ENCODE measurements at regions not wholly inside any gene's neighbourhood (a gene's known extent, or its start where the extent isn't known, plus 50 kb on each side); places are given as distances from the start of the nearest gene placed in this dataset.

- no peak for FAIRE-seq
These were observed 144.1 kb upstream of the SERP2 start for GRCh38 chr13:44229371-44230030.

DNA sequence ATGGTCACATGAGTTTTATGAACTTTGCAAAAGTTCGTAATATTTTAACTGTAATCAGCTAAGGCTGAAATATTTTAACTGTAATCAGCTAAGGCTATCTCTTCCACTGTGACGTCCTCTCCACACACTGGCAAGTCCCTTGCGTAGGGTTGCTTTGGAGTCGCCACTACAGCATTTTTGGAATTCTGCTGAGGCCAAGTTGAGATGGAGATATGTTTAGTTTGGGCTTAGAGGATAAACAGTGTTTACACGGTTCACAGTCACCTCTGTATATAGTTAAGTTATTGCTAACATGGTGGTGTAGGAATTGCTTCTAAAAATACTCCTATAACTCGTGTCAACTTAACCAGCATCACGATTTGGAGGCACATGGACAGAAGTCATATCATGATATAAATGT lies 143.6 kb upstream of the SERP2 start:
- FAIRE-seq: no peak

DNA sequence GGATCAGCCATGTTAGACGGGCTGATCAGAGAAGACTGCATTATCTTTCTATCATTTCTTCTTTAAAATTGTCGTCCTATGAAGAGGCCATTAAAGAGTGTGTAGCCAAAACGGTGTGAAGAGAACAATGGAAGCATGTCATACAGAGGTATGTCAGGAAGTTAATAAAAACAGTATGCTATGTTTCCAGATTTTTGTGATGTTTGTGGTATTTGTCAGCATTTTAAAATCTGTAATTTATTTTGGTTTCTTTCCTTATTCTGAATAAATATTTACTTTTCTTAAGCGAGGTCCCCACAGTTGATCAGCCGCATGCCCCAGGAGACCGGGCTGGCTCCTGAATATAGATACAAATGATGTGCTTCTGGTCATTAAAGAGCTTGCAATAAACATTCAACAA lies 142.9 kb upstream of the SERP2 start:
- no peak for FAIRE-seq

- FAIRE-seq: no peak
These were observed 141.7 kb upstream of the SERP2 start for GRCh38 chr13:44231786-44232516.

DNA sequence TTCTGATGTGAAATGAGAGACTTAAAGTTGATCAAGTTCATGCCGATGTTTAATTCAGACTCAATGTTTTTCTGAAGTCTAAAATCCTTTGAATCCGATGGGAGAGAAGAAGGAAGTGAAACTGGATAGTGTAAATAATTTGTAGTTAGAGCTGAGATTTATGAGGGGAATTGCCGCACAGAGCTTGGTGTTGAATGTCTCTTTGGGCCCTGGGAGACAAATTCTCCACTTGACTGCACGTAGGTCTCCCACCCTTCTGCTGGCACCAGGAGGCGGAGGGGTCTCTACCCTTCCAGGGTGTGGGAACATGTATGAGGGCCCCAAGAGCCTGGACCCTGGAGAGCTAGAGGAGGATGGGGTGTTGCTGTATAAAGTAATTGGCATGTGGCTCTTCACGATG lies 140.8 kb upstream of the SERP2 start:
- no peak for FAIRE-seq

GRCh38 chr13:44234566-44234965 lies 139.1 kb upstream of the SERP2 start:
- FAIRE-seq: no peak

GRCh38 chr13:44236370-44236769 lies 137.3 kb upstream of the SERP2 start:
- no peak for FAIRE-seq

- FAIRE-seq: no peak
These were observed 136.8 kb upstream of the SERP2 start for GRCh38 chr13:44236801-44237207.

DNA sequence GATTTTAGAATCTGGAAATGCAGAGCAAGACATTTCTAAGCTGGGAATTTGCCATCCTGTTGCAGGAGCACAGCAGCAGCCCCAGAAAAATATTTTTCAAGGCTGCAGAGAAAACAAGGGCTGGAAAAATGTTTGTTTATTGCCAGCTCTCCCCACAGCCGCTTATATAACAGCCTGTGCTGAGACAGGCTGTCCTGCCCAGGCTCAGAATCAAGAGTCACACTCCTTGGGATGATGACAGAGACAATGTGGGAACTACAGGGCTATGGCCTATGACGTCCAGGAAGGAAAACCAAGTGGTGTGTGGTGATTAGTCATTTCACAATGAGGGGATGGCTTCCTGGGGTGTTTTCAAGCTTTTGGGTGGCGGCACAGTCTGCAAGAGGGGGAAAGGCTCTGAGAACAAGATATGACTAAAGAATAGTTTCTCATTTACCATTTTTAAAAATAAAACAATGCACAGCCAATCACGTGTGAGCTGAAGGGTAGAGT lies 136.3 kb upstream of the SERP2 start:
- no peak for FAIRE-seq

DNA sequence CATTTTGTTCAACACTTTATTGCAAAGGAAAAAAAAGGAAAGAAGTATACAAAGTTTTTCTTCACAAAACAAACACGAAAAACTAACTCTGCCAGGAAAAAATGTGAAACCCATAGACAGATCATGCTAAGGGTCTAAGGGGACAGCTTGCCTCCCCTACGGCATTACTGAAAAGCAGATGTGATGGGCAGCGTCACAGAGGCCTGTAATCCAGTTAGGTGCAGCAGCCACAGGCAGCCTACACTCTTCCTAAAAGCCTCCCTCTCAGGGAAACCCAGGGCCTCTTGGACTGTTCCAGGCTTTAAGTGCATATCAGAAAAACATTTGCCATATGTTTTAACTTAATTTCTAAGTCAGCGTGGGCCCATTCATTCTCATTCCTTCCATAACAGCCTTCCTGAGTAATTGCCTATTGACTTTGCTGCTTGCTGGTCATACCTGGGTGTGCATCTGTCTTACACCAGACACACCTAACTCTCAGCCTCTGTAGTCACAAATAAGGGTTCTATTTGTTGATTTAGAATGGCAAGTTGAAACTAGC lies 135.7 kb upstream of the SERP2 start:
- FAIRE-seq: no peak

GRCh38 chr13:44240611-44241145 lies 132.9 kb upstream of the SERP2 start:
- no peak for FAIRE-seq

GRCh38 chr13:44241638-44242037 lies 132.0 kb upstream of the SERP2 start:
- FAIRE-seq: no peak

DNA sequence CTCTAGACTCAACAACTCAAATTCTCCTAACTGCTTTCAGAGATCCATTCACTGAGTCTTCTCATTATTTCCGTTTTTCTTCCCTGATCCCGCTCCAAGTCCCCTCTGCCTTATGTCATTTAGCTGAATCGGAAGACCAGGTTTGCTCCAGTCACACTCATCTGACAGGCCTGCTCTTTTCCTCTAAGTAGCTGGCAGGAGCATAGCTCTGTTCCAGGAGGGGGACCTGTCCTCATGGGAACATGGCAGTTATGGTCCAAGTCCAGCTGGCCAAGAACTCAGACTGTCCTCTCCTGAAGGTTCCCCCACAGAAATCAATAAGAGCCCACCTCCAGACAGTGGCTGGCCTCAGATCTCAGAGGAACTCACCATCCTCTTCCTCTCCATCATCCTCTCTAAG lies 130.9 kb upstream of the SERP2 start:
- FAIRE-seq: no peak

DNA sequence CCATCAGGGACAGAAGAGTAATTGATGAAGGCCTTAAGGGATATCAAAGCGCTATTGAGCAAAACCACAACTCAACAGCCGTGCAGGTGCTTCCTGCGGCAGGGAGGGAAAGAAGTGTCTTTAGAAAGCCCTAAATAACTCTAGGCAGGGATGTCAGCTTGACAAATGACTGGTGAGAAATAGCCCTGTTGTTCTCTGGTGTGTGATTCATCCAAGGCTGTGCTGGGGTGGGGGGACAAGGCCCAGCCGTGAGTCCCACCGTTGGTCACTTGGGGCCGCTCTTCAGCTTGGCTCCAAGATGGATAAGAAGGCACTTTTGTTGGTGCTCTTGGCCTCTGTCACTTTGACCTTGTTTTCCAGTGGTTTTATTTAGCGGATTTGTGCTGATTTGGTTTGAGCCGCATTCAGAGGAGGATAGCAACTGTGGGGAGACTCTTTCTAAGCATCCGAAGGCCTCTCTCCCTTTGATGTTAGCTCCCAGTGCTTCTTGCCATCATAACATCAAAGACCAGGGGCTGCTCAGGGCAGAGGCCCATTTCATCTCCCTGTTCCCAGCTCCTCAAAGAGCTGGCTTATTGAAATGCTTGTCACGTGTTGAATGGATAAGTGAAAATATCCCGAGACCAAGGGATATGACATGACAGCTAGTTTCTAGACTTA lies 130.3 kb upstream of the SERP2 start:
- FAIRE-seq: no peak

DNA sequence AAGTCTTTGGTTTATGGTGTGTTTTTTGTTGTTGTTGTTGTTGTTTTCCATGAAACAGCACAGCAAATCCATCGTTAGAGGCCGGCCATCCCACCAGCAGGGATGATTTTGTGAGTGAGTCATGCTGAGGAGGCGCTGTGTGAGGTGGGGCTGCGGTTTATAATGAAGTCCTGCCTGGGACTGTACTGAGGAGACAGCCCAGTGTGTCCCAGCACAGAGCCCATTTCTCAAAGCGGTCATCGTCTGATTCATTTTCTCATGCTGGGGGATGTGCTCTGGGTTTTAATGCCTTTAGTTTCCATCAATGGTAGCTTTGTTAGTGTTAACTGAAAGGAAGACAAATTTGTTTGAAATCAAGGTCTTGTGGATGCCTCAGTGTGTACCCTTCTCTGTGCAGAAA lies 129.3 kb upstream of the SERP2 start:
- no peak for FAIRE-seq

DNA sequence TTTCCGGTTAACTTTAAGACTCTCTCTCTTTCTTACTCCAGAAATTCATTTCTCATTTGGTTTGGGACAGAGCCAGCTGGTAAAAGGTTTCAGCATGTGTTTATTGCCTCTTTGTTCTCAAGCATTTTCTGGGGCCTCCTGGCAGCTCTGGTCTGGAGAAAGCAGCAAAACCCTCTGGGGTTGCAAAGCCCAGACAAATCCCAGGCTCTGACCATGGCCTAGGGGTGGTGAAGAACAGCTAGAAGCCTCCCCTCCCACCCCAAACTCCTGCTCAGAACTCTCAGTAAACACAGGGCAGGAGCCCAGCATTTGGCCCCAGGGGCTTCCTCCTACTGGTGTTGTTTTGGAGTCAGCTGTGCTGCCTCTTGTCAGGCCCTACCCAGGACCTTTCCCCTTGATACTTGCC lies 124.2 kb upstream of the SERP2 start:
- FAIRE-seq: no peak

GRCh38 chr13:44252938-44253337 lies 120.7 kb upstream of the SERP2 start:
- FAIRE-seq: no peak

GRCh38 chr13:44255771-44256364 lies 117.8 kb upstream of the SERP2 start:
- no peak for FAIRE-seq

- FAIRE-seq: no peak
These were observed 115.8 kb upstream of the SERP2 start for GRCh38 chr13:44257796-44258195.

DNA sequence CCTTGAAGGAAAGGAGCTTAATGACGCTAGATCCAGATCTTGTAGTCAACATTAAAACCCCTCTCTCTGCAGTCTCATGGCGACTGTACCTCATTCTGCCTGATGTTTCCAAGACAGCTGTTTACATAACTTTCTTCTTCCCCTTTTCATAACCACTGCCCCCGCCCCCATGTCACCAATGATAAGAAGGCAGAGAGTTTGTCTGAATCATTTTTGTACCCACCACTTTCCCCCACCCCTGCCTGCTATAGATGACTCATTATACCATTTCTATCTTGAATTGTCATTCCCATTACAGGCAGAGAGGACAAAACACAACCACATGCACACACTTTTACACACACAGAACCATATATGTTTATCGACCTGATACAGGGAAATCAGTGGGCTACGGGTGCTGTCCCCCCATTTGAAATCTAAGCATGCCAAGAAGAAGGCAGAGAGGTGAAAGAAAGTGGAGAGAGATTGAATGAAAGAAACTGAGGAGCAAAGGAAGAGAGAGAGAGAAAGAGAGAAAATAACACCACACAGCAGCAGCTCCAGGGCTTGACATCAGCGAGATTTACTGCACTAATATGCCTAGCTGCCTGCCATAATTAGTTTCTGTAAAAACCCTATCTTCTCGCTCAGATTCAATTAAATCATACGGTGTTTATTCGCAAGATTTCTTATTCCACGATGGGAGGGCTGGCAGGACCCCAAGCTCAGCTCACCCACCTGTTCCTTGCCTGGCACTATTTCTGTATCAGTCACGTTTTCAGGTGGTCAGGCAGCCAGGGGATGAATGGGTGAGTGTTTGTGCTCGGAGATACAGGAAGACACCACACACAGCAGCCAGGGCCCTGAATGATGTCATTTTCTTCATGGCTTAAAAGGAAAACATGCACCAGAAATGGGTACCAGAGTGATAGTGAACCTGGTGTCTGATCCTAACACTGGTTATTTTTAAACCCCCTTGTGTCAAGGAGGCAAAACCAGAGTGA lies 114.3 kb upstream of the SERP2 start:
- FAIRE-seq: no peak

- no peak for FAIRE-seq
These were observed 113.3 kb upstream of the SERP2 start for GRCh38 chr13:44260336-44260735.
